ENCODE measurements at regions not wholly inside any gene's neighbourhood (a gene's known extent, or its start where the extent isn't known, plus 50 kb on each side); places are given as distances from the start of the nearest gene placed in this dataset.

GRCh38 chr13:106117640-106118039 lies 417.8 kb downstream of the EFNB2 start:
- no peak for DNase-seq

DNA sequence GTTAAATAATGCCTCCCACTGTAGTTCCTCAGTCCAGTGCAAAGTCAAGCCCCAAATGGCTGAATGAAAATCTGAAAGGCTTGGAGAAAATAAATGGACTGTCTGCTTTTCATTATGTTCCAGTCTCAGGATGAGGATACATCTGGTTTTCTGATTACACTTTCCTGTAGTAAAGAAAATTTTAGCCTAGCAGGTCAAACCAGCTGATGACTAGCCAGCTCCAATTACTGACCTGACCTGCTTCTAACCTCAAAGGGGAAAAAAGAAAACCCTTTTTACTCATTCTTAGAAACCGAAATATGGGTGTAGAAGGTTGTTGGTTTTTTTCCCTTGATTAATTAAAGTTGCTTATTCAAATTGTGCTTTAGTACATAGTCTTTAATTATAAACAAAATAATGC lies 418.4 kb downstream of the EFNB2 start:
- no peak for DNase-seq

DNA sequence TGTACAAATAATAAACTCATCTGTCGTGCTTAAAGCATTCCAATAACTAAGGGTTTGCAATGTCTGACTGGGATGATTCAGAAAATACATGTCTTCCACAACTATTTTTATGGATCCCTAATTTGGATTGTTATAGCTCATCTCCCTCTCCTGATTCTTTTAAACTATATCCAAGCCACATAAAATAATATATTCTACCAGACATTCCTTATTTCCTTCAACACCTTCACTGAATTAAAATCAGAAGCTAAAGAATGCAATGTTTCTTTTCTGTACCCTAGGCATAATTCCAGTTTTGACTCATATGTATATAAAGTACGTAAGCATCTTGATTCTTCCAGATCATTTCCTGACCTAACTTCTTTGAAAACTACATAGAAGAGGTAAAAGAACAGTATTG lies 420.4 kb downstream of the EFNB2 start:
- DNase-seq: no peak

DNA sequence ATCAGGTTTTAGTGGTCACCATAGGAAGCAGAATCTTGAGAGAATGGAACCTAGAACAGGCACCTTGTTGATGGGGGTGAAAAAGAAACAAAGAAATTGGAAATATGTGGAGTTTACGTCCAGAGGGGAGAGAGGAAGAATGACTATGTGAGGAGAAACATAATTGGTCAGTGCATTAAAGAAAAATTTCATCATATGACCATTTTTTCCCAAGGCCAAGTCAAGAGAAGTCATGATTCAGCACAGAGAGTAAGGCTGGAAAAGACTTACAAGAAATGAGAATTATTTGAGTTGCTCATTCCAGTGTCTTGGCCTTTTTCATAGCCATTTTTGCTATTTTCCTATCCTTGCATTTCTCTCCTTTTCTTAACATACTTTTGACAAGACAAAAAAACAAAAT lies 421.7 kb downstream of the EFNB2 start:
- no peak for DNase-seq

- DNase-seq: no peak
These were observed 423.3 kb downstream of the EFNB2 start for GRCh38 chr13:106112191-106112590.

GRCh38 chr13:106110241-106110855 lies 425.1 kb downstream of the EFNB2 start:
- DNase-seq: no peak

GRCh38 chr13:106109391-106109791 lies 426.1 kb downstream of the EFNB2 start:
- DNase-seq: no peak

DNA sequence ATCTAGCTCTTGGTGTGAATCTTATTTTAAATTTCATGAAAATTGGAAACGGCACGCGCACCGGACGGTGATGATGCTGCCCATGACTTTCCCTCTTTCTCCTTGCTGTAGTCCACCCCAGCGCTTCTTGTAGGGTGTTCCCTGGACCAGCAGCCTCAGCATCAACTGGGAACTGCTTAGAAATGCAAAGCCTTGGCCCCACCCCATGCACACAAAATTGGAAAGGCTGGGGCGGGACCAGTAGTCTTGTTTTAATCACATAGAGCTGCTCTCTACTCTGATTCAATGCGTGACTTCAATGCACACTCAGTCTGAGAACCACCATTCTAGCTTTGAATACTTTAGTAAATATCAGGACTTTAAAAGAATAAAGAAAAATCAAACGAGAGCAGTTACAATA lies 427.1 kb downstream of the EFNB2 start:
- no peak for DNase-seq

- DNase-seq: no peak
These were observed 428.4 kb downstream of the EFNB2 start for GRCh38 chr13:106107061-106107460.

- no peak for DNase-seq
These were observed 430.3 kb downstream of the EFNB2 start for GRCh38 chr13:106105153-106105552.

GRCh38 chr13:106104281-106104901 lies 431.1 kb downstream of the EFNB2 start:
- no peak for DNase-seq

- DNase-seq: no peak
These were observed 431.7 kb downstream of the EFNB2 start for GRCh38 chr13:106103779-106104178.

DNA sequence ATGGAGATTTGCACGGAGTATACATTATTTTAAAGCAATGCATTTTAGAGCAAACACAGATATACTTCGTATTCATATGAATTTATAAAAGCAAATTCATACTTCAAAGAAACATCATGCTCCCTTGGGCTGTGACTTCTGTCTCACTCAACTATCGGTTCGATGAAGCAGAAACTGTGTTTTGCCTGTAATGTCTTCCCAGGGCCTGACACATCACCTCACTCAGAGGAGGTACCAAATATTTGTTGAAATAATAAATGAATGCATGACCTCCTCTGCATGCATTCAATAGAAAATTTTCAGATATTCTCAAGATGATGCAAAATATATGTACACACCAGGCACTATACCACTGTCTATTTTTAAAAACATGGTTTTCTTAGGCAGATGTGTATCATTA lies 432.7 kb downstream of the EFNB2 start:
- no peak for DNase-seq

DNA sequence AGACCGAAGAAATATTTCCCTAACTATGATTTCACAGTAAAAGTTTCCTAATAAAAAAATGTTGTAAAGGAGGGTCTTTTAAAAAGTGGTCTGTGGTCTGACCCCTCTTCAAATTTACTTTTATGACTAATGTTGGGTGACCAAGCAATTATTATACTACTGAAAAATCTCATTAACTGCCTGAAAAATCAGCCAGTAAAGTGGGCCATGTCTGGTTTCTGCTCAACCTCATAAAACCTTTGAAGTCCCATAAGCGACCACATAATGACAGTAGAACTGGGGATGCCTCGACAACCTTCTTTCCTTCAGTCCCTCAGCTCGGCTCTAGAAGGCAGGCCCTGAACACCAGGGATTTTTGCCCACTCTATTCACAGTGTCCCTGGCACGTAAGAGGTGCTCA lies 434.3 kb downstream of the EFNB2 start:
- no peak for DNase-seq

- no peak for DNase-seq
These were observed 435.1 kb downstream of the EFNB2 start for GRCh38 chr13:106100171-106100919.

- no peak for DNase-seq
These were observed 435.7 kb downstream of the EFNB2 start for GRCh38 chr13:106099765-106100164.

GRCh38 chr13:106098778-106099177 lies 436.7 kb downstream of the EFNB2 start:
- DNase-seq: no peak

DNA sequence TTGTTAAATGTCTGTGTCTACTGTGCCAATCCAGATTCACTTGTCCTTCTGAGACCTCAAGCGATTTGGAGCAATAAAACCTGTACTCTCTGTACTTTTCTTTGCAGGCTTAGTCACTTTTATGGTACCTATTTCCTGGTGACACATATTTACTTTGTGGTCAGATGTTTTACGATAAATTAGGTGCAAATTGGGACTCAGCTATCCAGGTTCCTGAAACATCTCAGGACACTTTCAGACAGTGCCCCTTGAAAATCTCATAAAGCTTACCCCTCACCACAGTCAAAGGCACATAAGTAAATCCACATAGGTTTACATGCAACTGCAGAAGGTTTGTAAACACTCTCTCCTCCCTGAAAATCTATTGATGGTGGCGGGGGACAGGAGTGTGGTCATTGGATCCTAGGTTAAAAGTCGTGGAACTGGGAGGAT lies 438.8 kb downstream of the EFNB2 start:
- DNase-seq: no peak

DNA sequence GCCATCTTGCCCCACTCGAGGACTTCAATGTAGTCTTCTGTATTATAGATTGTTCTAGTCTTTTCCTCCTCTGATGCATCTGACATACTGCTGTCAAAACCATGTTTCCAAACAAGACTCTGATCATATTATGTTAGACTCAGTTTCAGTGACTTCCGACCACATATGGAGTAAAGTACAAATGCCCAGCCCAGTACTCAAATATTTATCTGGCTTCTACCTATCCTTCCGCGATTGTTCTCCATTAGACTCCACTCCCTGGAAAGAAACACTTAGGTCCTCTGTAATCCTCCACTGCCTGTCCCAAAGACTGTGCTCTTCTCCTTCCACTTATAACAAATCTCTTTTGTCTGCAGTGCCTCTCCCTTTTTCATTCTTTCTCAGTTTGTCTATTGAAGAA lies 439.5 kb downstream of the EFNB2 start:
- no peak for DNase-seq

DNA sequence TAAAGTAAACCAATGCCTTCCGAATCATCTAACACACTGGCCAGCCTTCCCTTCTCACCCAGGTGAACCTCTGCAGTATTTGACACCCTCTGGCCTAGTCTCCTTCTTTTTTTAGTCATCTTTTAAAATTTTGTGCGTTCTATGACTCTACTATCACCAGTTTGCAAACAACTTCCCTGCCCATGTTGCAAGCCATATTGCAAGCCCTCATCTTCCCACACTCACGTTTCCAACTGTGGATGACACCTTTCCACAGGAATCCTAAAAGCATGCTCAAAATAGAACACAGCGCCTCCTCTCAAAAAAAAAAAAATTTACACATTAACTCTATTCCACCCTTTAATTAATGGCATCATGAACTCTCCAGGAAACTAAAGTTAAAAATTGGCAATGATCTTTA lies 440.1 kb downstream of the EFNB2 start:
- no peak for DNase-seq

- DNase-seq: no peak
These were observed 445.5 kb downstream of the EFNB2 start for GRCh38 chr13:106090001-106090400.

DNA sequence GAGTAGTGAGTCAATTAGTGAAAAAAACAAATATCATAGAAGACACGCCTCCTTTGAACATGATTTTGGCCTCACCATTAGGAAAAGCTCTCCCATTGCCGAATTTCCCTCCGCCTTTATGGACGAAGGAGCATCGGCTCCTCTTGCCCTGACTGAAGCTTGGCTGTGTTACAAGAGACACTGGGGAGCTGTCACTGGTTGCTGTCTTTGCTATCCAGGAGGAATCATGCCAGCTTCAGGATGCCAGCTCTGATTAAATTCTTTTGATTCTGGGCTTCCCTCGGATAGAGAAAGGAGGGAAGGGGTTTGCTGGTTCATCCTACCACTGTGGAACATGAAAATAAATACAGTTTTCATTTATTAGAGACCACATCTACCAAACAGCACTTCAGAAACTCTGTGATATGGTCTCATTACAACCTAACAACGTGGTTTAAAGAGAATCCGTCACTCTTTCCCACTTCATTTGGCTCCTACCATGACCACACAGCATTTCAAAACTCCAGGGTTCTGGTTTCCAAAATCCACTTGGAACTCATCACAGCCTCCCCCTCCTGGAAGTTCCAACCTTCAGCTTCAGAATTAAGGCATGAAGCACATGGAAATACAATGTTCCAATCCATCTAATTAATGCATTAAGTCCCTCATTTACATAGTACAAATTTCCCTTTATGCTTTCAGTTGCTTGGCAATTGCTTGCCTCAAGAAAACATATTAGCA lies 446.0 kb downstream of the EFNB2 start:
- DNase-seq: no peak

- no peak for DNase-seq
These were observed 447.4 kb downstream of the EFNB2 start for GRCh38 chr13:106088085-106088484.

DNA sequence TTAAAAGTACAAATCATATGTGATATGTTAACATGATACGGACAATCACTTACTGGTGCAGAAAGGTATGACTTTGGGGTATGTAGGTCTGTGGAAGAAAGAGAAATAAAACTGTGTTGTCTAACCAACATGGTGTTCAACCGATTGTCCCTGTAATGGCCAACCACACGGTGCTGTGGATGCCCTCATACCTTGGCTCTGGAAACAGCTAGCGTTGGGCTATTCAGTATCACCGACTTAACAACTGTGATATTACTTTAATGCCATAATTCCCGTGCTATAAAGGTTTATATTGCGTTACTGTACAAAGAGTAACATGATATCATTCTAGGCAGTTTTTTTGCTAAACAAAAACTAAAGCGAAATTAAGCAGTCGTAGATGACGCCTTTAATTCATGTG lies 448.3 kb downstream of the EFNB2 start:
- DNase-seq: no peak
